Fibroblast of lung (primary cell): ENCODE measurements at regions not wholly inside any gene's neighbourhood (a gene's known extent, or its start where the extent isn't known, plus 50 kb on each side); places are given as distances from the start of the nearest gene placed in this dataset.

Experiments used
- CTCF ChIP-seq, 2 donors: IDR thresholded peaks in 1 of 2; conservative IDR thresholded peaks in 1 of 2; 1 replicate in 1 of 2; 2 replicates in 1 of 2; pipeline ENCODE4 v1.5.1; 2011 to 2012; ENCODE audit warnings: low read length in 2 of 2, control low read depth in 1 of 2, inconsistent platforms in 1 of 2, low read depth in 1 of 2, mild to moderate bottlenecking in 1 of 2
- EZH2 ChIP-seq: IDR thresholded peaks from 2 replicates; pipeline ENCODE4 v1.5.1; 2012; ENCODE audit warnings: low read length, control low read depth, mild to moderate bottlenecking; ENCODE audit errors: missing control alignments

- no peak for TF ChIP-seq CTCF (conservative IDR thresholded peaks at IDR 0.05 in 1 of 2, IDR thresholded peaks at IDR 0.05 in 1 of 2; ENCODE audit: low read depth in 1 of 2, low read length in 2 of 2)
- no peak for TF ChIP-seq EZH2
Measured at GRCh38 chr11:112620621-112621394, 340.4 kb upstream of the NCAM1 start.
